ENCODE measurements at regions not wholly inside any gene's neighbourhood (a gene's known extent, or its start where the extent isn't known, plus 50 kb on each side); places are given as distances from the start of the nearest gene placed in this dataset.

DNA sequence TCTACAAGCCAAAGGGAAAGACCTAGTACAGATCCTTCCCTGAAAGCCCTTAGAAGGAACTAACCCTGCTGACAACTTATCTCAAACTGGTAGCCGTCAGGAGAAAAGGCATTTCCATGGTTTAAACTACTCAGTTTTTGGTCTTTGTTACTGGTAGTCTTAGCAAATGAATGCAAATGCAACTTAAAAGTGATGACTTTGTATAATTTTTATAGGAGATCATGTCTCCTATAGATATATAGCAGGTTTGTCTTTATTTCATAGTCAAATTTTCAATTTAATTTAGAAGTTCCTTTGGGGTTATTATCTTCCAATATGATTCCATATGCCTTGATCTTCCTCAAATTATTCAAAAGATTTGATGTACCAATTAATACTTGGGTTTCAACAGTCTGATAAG is 1173.0 kb upstream of the CNTN5 start:
- H4K5ac ChIP-seq (ENCODE audit: insufficient read length, low read depth, low read length) = no peak overlapping the region
- H4K8ac ChIP-seq (replicated peaks; ENCODE audit: insufficient read length, low read depth, low read length) = no peak overlapping the region
- H3K4me1 Mint-ChIP-seq = peaks cover 14 to 24% of the 10 kb centered on the region in 2 experiments
- no peak for DNase-seq
- H3K9ac ChIP-seq (ENCODE audit: extremely low read depth, insufficient read length, low read length) = no peak overlapping the region
- no peaks in the 10 kb centered on the region for H3K27me3 Mint-ChIP-seq (ENCODE audit: low read depth)
- H3T11ph ChIP-seq (ENCODE audit: low read length) = no peak overlapping the region
- no peak overlapping the region for H3K14ac ChIP-seq (ENCODE audit: insufficient read depth, low read length)
- no peak overlapping the region for H3K4me3 Mint-ChIP-seq
- no peak overlapping the region for H3K4ac ChIP-seq (ENCODE audit: low read depth, low read length)
- H3K27me3 ChIP-seq (ENCODE audit: insufficient read depth, low read length) = no peaks in the 10 kb centered on the region
- H3K4me2 ChIP-seq (ENCODE audit: insufficient read depth, insufficient read length, low read length) = no peak overlapping the region
- H3K4me1 ChIP-seq (ENCODE audit: insufficient read depth, low read length) = peaks cover 2% of the 10 kb centered on the region; the same call in 1 of the 2 replicates
- WGBS (ENCODE audit: extremely low coverage, insufficient read length, low lambda C conversion rate) = no CpG with 5 or more reads among the region's 1 CpG
- H3K27ac Mint-ChIP-seq = no peak overlapping the region
- H3K56ac ChIP-seq (ENCODE audit: insufficient read length, low read depth, low read length) = no peak overlapping the region
- no peak overlapping the region for H3K27ac ChIP-seq (ENCODE audit: insufficient read length, low read depth, low read length)
- H2AK5ac ChIP-seq (ENCODE audit: insufficient read length, low read length) = no peak overlapping the region
- no peak overlapping the region for H2BK15ac ChIP-seq (ENCODE audit: low read depth, low read length)
- no peaks in the 10 kb centered on the region for H3K9me3 ChIP-seq (ENCODE audit: control insufficient read depth, low read depth, low read length)
- H2BK20ac ChIP-seq (ENCODE audit: low read depth, low read length, poor library complexity, severe bottlenecking) = no peak overlapping the region
- no peak overlapping the region for H2BK12ac ChIP-seq (ENCODE audit: insufficient read length, low read depth, low read length)
- no peak overlapping the region for H3K18ac ChIP-seq (ENCODE audit: insufficient read length, low read depth, low read length)
- no peak overlapping the region for H2BK120ac ChIP-seq (ENCODE audit: low read depth, low read length, poor library complexity, severe bottlenecking)
- no peak overlapping the region for H3K23ac ChIP-seq (ENCODE audit: insufficient read length, low read depth, low read length)
- H3K79me1 ChIP-seq (ENCODE audit: insufficient read depth, low read depth, low read length, poor library complexity, severe bottlenecking) = no peaks in the 10 kb centered on the region
- H3K36me3 Mint-ChIP-seq (ENCODE audit: insufficient read depth in 1 of 3, low read depth in 3 of 3) = peaks cover 0 to 1% (median 0%) of the 10 kb centered on the region in 3 experiments; a peak in 1 of 7 replicates
- no peak overlapping the region for H2BK5ac ChIP-seq (ENCODE audit: insufficient read length, low read length)
- TF ChIP-seq, protein P1, sequence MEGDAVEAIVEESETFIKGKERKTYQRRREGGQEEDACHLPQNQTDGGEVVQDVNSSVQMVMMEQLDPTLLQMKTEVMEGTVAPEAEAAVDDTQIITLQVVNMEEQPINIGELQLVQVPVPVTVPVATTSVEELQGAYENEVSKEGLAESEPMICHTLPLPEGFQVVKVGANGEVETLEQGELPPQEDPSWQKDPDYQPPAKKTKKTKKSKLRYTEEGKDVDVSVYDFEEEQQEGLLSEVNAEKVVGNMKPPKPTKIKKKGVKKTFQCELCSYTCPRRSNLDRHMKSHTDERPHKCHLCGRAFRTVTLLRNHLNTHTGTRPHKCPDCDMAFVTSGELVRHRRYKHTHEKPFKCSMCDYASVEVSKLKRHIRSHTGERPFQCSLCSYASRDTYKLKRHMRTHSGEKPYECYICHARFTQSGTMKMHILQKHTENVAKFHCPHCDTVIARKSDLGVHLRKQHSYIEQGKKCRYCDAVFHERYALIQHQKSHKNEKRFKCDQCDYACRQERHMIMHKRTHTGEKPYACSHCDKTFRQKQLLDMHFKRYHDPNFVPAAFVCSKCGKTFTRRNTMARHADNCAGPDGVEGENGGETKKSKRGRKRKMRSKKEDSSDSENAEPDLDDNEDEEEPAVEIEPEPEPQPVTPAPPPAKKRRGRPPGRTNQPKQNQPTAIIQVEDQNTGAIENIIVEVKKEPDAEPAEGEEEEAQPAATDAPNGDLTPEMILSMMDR (conservative IDR thresholded peaks at IDR 0.05) = no peak
- H4K20me1 ChIP-seq (ENCODE audit: control insufficient read depth, insufficient read depth, insufficient read length) = no peaks in the 10 kb centered on the region
- H3K9me3 Mint-ChIP-seq = no peaks in the 10 kb centered on the region
- no peak overlapping the region for H2AFZ ChIP-seq (ENCODE audit: low read length)
- no peak overlapping the region for H4K91ac ChIP-seq (ENCODE audit: insufficient read length, low read depth, low read length)
- no peaks in the 10 kb centered on the region for H3K79me2 ChIP-seq (ENCODE audit: insufficient read depth, low read length)
- no peaks in the 10 kb centered on the region for H3K23me2 ChIP-seq (ENCODE audit: insufficient read length, low read depth, low read length, poor library complexity, severe bottlenecking)
